Medulla oblongata (tissue), 1 donor: ENCODE measurements at regions not wholly inside any gene's neighbourhood (a gene's known extent, or its start where the extent isn't known, plus 50 kb on each side); places are given as distances from the start of the nearest gene placed in this dataset.
A peak's percentile ranks its signal among the peaks of the same experiment; 100 is the strongest.

ENCODE experiments used
- DNase-seq: peaks from one replicate; pipeline ENCODE4 v3.0.0-alpha.2; 2015; ENCODE audit errors: extremely low spot score

GRCh38 chr4:54493862-54494261 is 163.9 kb upstream of the KIT start:
- no peak for DNase-seq

GRCh38 chr4:54495091-54495490 is 162.7 kb upstream of the KIT start:
- no peak for DNase-seq

GRCh38 chr4:54495641-54496040 is 162.1 kb upstream of the KIT start:
- no peak for DNase-seq

GRCh38 chr4:54496412-54496811 is 161.3 kb upstream of the KIT start:
- DNase-seq = no peak

GRCh38 chr4:54497947-54498346 is 159.8 kb upstream of the KIT start:
- DNase-seq = no peak

GRCh38 chr4:54498661-54499111 is 159.1 kb upstream of the KIT start:
- no peak for DNase-seq

- DNase-seq = no peak
These were observed 158.3 kb upstream of the KIT start for GRCh38 chr4:54499308-54500074.

GRCh38 chr4:54505362-54505761 is 152.4 kb upstream of the KIT start:
- DNase-seq = no peak

- DNase-seq = no peak
These were observed 151.8 kb upstream of the KIT start for GRCh38 chr4:54505996-54506395.

GRCh38 chr4:54509057-54509456 is 148.7 kb upstream of the KIT start:
- no peak for DNase-seq

GRCh38 chr4:54513204-54513603 is 144.6 kb upstream of the KIT start:
- no peak for DNase-seq

GRCh38 chr4:54513741-54514140 is 144.0 kb upstream of the KIT start:
- no peak for DNase-seq

GRCh38 chr4:54516556-54517215 is 141.1 kb upstream of the KIT start:
- DNase-seq = no peak

- no peak for DNase-seq
These were observed 139.8 kb upstream of the KIT start for GRCh38 chr4:54517781-54518444.

- no peak for DNase-seq
These were observed 132.2 kb upstream of the KIT start for GRCh38 chr4:54525602-54526001.

GRCh38 chr4:54526560-54526959 is 131.2 kb upstream of the KIT start:
- DNase-seq = no peak

- no peak for DNase-seq
These were observed 130.2 kb upstream of the KIT start for GRCh38 chr4:54527532-54527931.

- DNase-seq = peak; percentile 50
These were observed 118.2 kb upstream of the KIT start for GRCh38 chr4:54539500-54540029.

- no peak for DNase-seq
These were observed 116.8 kb upstream of the KIT start for GRCh38 chr4:54540931-54541330.

GRCh38 chr4:54541426-54542118 is 116.2 kb upstream of the KIT start:
- no peak for DNase-seq

- no peak for DNase-seq
These were observed 115.7 kb upstream of the KIT start for GRCh38 chr4:54542119-54542438.

- no peak for DNase-seq
These were observed 115.2 kb upstream of the KIT start for GRCh38 chr4:54542540-54543041.
